H1 (cell line): ENCODE measurements at regions not wholly inside any gene's neighbourhood (a gene's known extent, or its start where the extent isn't known, plus 50 kb on each side); places are given as distances from the start of the nearest gene placed in this dataset.

Experiments
- CTCF ChIA-PET: fragments of 300-600 bp; sonication (Branson Sonifier 250); formaldehyde crosslinking; loops from one replicate; lab custom pipeline; 2021; ENCODE audit not compliant: partially characterized antibody; lab: Charles Lee
- POLR2A ChIA-PET: fragments of 300-600 bp; sonication (Branson Sonifier 250); formaldehyde crosslinking; loops from one replicate; lab custom pipeline; 2021; ENCODE audit warnings: inconsistent platforms; ENCODE audit not compliant: partially characterized antibody; lab: Charles Lee
- DNase-seq, 2 experiments: peaks; one replicate each; pipeline versions ENCODE4 v3.0.0 to v3.0.0-alpha.2; 2010 to 2022; ENCODE audit warnings: low spot score in 2 of 2, low read depth in 1 of 2, mixed read lengths in 1 of 2
- FAIRE-seq: peaks from 2 replicates; lab custom pipeline; 2011; peaks lifted over from hg19 to GRCh38; lab: Jason Lieb, UNC
- H2AFZ ChIP-seq: 2 replicates; pipeline ENCODE4 v1.8.1; 2012; ENCODE audit warnings: low read length, inconsistent platforms
- H2AK5ac ChIP-seq: 2 replicates; pipeline ENCODE4 v1.6.1; 2013; ENCODE audit warnings: low read depth, low read length
- H2BK120ac ChIP-seq: replicated peaks from 2 replicates; pipeline ENCODE3; 2013; ENCODE audit warnings: low read depth, low read length, inconsistent platforms
- H2BK12ac ChIP-seq: 2 replicates; pipeline ENCODE4 v1.6.1; 2013; ENCODE audit warnings: low read depth, low read length
- H2BK15ac ChIP-seq: 2 replicates; pipeline ENCODE4 v1.6.1; 2013; ENCODE audit warnings: low read length
- H2BK20ac ChIP-seq: 2 replicates; pipeline ENCODE4 v1.6.1; 2013; ENCODE audit warnings: low read length
- H2BK5ac ChIP-seq: 2 replicates; pipeline ENCODE4 v1.6.1; 2013; ENCODE audit warnings: low read depth, low read length
- H3K14ac ChIP-seq: 2 replicates; pipeline ENCODE4 v1.6.1; 2013; ENCODE audit warnings: inconsistent platforms; ENCODE audit not compliant: insufficient read length
- H3K18ac ChIP-seq: 2 replicates; pipeline ENCODE4 v1.6.1; 2013; ENCODE audit warnings: low read length; ENCODE audit errors: extremely low read depth
- H3K23ac ChIP-seq: 2 replicates; pipeline ENCODE4 v1.6.1; 2013; ENCODE audit warnings: inconsistent platforms; ENCODE audit not compliant: insufficient read length
- H3K23me2 ChIP-seq: 2 replicates; pipeline ENCODE4 v1.6.1; 2013; ENCODE audit warnings: low read depth, low read length
- H3K27ac ChIP-seq: 2 replicates; pipeline ENCODE4 v1.6.1; 2011; ENCODE audit warnings: low read depth, low read length, inconsistent platforms
- H3K27me3 ChIP-seq, 4 experiments: replicated peaks in 1 of 4; 1 replicate in 1 of 4; 2 replicates in 3 of 4; pipeline versions ENCODE4 v1.6.1 to v1.8.1; 2011 to 2013; ENCODE audit warnings: low read length in 3 of 4, mild to moderate bottlenecking in 3 of 4, inconsistent platforms in 2 of 4, mixed read lengths in 2 of 4, moderate library complexity in 1 of 4; ENCODE audit not compliant: control insufficient read depth in 3 of 4, insufficient read depth in 3 of 4; ENCODE audit errors: extremely low read depth in 1 of 4
- H3K36me3 ChIP-seq, 4 experiments: 2 replicates each; pipeline versions ENCODE4 v1.6.1 to v1.8.1; 2011 to 2013; ENCODE audit warnings: mild to moderate bottlenecking in 4 of 4, low read length in 3 of 4, moderate library complexity in 2 of 4, control low read depth in 1 of 4, inconsistent platforms in 1 of 4; ENCODE audit not compliant: insufficient read depth in 4 of 4, control insufficient read depth in 2 of 4
- H3K4ac ChIP-seq: replicated peaks from 2 replicates; pipeline ENCODE3; 2013; ENCODE audit warnings: low read length, low read depth, mixed read lengths, inconsistent platforms; ENCODE audit not compliant: insufficient read length
- H3K4me1 ChIP-seq, 4 experiments: replicated peaks in 1 of 4; 1 replicate in 1 of 4; 2 replicates in 3 of 4; pipeline versions ENCODE4 v1.6.1 to v1.8.1; 2011 to 2013; ENCODE audit warnings: low read length in 3 of 4, inconsistent platforms in 2 of 4, mixed read lengths in 1 of 4; ENCODE audit not compliant: insufficient read depth in 4 of 4, control insufficient read depth in 3 of 4
- H3K4me2 ChIP-seq, 2 experiments: 2 replicates each; pipeline versions ENCODE4 v1.6.1 to v1.8.1; 2011 to 2013; ENCODE audit warnings: low read depth in 2 of 2, low read length in 2 of 2, control low read depth in 1 of 2, inconsistent platforms in 1 of 2, mild to moderate bottlenecking in 1 of 2; ENCODE audit not compliant: insufficient read depth in 1 of 2
- H3K4me3 ChIP-seq, 4 experiments: fragments of 200-600, 300-600 bp in 1 of 4; sonication (generic), shearing (Covaris generic), sonication (Bioruptor Twin) in 1 of 4; 2 replicates each; pipeline versions ENCODE4 v1.5.1 to v1.8.1; 2011 to 2016; ENCODE audit warnings: low read length in 4 of 4, low read depth in 3 of 4, control low read depth in 2 of 4, inconsistent platforms in 2 of 4, mild to moderate bottlenecking in 2 of 4, mixed read lengths in 1 of 4, moderate library complexity in 1 of 4; ENCODE audit not compliant: insufficient read depth in 2 of 4; ENCODE audit errors: extremely low read depth in 1 of 4
- H3K56ac ChIP-seq: replicated peaks from 2 replicates; pipeline ENCODE3; 2013; ENCODE audit warnings: low read depth, mild to moderate bottlenecking, mixed read lengths, low read length, inconsistent platforms; ENCODE audit not compliant: insufficient read length
- H3K79me1 ChIP-seq: 2 replicates; pipeline ENCODE4 v1.6.1; 2013; ENCODE audit warnings: low read depth, low read length, control low read depth
- H3K79me2 ChIP-seq, 2 experiments: 2 replicates each; pipeline versions ENCODE4 v1.6.1 to v1.8.1; 2012 to 2013; ENCODE audit warnings: low read length in 2 of 2, mild to moderate bottlenecking in 2 of 2, inconsistent platforms in 1 of 2; ENCODE audit not compliant: insufficient read depth in 2 of 2, control insufficient read depth in 1 of 2
- H3K9ac ChIP-seq, 4 experiments: replicated peaks in 1 of 4; 1 replicate in 1 of 4; 2 replicates in 3 of 4; pipeline versions ENCODE4 v1.6.1 to v1.8.1; 2011 to 2013; ENCODE audit warnings: low read depth in 3 of 4, low read length in 3 of 4, control low read depth in 2 of 4, mild to moderate bottlenecking in 2 of 4, moderate library complexity in 2 of 4, inconsistent platforms in 1 of 4; ENCODE audit errors: extremely low read depth in 1 of 4
- H3K9me3 ChIP-seq, 2 experiments: 2 replicates each; pipeline versions ENCODE4 v1.6.1 to v1.8.1; 2012 to 2013; ENCODE audit warnings: mild to moderate bottlenecking in 2 of 2, moderate library complexity in 2 of 2, control low read depth in 1 of 2, inconsistent platforms in 1 of 2, low read depth in 1 of 2, low read length in 1 of 2, mixed read lengths in 1 of 2; ENCODE audit not compliant: insufficient read depth in 2 of 2
- H4K20me1 ChIP-seq, 2 experiments: replicated peaks in 1 of 2; 2 replicates each; pipeline versions ENCODE3 to v1.8.1; 2011 to 2013; ENCODE audit warnings: inconsistent platforms in 2 of 2, low read length in 2 of 2, mild to moderate bottlenecking in 1 of 2; ENCODE audit not compliant: insufficient read depth in 2 of 2, control insufficient read depth in 1 of 2
- H4K5ac ChIP-seq: 2 replicates; pipeline ENCODE4 v1.6.1; 2013; ENCODE audit warnings: low read length, low read depth, mixed read lengths, inconsistent platforms; ENCODE audit not compliant: insufficient read length
- H4K8ac ChIP-seq: 2 replicates; pipeline ENCODE4 v1.8.0; 2013; ENCODE audit warnings: mild to moderate bottlenecking, moderate library complexity, low read length, inconsistent platforms; ENCODE audit not compliant: insufficient read depth; ENCODE audit errors: extremely low read depth
- H4K91ac ChIP-seq: replicated peaks from 2 replicates; pipeline ENCODE3; 2013; ENCODE audit warnings: low read length, mixed read lengths, inconsistent platforms; ENCODE audit not compliant: insufficient read length
- CHD1 ChIP-seq: IDR thresholded peaks from 2 replicates; pipeline ENCODE4 v1.6.1; 2012; ENCODE audit warnings: low read depth, low read length, improper control_type of control experiment
- RAD21 ChIP-seq, 2 experiments: IDR thresholded peaks in 1 of 2; conservative IDR thresholded peaks in 1 of 2; 2 replicates each; pipeline ENCODE4 v1.6.1; 2011; ENCODE audit warnings: low read depth in 2 of 2, low read length in 2 of 2, improper control_type of control experiment in 1 of 2, inconsistent platforms in 1 of 2, mild to moderate bottlenecking in 1 of 2, moderate library complexity in 1 of 2
- WGBS, 2 experiments: shearing (Covaris generic) in 1 of 2; methylation state at CpG; one replicate each; pipeline versions ENCODE4 v1.1.6 to v1.1.7; 2013 to 2015; ENCODE audit warnings: low lambda C conversion rate in 2 of 2, mixed read lengths in 2 of 2, inconsistent platforms in 1 of 2, low coverage in 1 of 2, missing lambda C conversion rate in 1 of 2; ENCODE audit not compliant: insufficient replicate concordance in 2 of 2, insufficient coverage in 1 of 2, insufficient read length in 1 of 2; ENCODE audit errors: extremely low coverage in 1 of 2, missing lambda C conversion rate in 1 of 2; 5-methylcytosine and 5-hydroxymethylcytosine counted together

DNA sequence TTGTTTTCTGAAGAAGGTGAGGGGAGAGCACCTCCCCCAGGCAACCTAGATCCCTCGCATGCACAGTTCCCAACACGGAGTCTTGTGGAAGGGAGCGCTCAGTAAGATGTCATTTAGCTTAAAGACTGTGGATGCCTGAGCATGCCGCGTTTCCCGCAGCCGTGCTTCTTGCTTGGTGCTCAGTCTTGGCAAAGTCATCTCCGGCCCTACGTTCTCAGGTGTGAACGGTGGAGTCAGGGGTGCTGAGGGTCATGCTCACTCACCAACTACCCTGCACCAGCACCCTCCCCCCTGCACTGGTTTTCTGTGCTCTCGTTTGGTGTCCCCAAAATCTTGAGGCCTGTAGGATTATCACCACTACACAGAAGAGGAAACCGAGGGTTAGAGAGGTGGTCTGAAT lies 202.1 kb downstream of the RHOU start:
- no peak overlapping the region for H4K91ac ChIP-seq
- no peaks in the 10 kb centered on the region for H3K9me3 ChIP-seq
- H2BK12ac ChIP-seq: 0 out of 2 replicates have a peak overlapping the region, but pooled peaks have one; percentile 13
- TF ChIP-seq RAD21 (IDR thresholded peaks at IDR 0.05 in 1 of 2, conservative IDR thresholded peaks at IDR 0.05 in 1 of 2; ENCODE audit: low read depth in 2 of 2, low read length in 2 of 2): peak in 1 of 2 experiments; percentile 15; a peak in 1 of 4 replicates
- no peak for TF ChIP-seq CHD1
- no peak overlapping the region for H4K8ac ChIP-seq
- H3K27me3 ChIP-seq: peaks cover 0 to 2% (median 0%) of the 10 kb centered on the region in 4 experiments; a peak in 1 of 7 replicates
- no peak overlapping the region for H3K9ac ChIP-seq
- H2BK15ac ChIP-seq: peak overlapping the region; percentile 66; the same call in 1 of the 2 replicates
- H3K56ac ChIP-seq: no peak overlapping the region
- no peak overlapping the region for H3K4me3 ChIP-seq
- no peak overlapping the region for H3K4me2 ChIP-seq
- H2BK20ac ChIP-seq: no peak overlapping the region
- no peak overlapping the region for H3K14ac ChIP-seq
- peak overlapping the region; percentile 1; the same call in 1 of the 2 replicates for H2BK5ac ChIP-seq
- ChIA-PET CTCF (interaction anchor here (0.6 to 0.9 kb wide), 2 partner anchors 127 to 219 kb away, joined by 3 read pairs; no protein-coding TSS in a partner anchor), POLR2A (interaction anchor here (0.9 kb wide), 1 partner anchor 10 kb away, joined by 3 read pairs; no protein-coding TSS in a partner anchor)
- WGBS, 2 experiments: 81% methylated on average over 12 of the region's 12 CpGs; no CpG with 5 or more reads in 1 of the 2 experiments
- no peaks in the 10 kb centered on the region for H3K79me1 ChIP-seq
- no peak overlapping the region for H3K23ac ChIP-seq
- peak overlapping the region; percentile 42 for H3K18ac ChIP-seq
- H3K36me3 ChIP-seq: no peaks in the 10 kb centered on the region
- no peaks in the 10 kb centered on the region; the same call in 1 of the 2 replicates for H3K23me2 ChIP-seq
- no peak overlapping the region for H2AK5ac ChIP-seq
- 0 out of 2 replicates have a peak overlapping the region, but pooled peaks have one; percentile 35 for H2AFZ ChIP-seq
- H3K79me2 ChIP-seq: no peaks in the 10 kb centered on the region
- H3K4ac ChIP-seq: no peak overlapping the region
- peaks cover 0 to 22% (median 11%) of the 10 kb centered on the region in 4 experiments; a peak in 6 of 7 replicates for H3K4me1 ChIP-seq
- H4K5ac ChIP-seq: no peak overlapping the region
- DNase-seq (no peak), FAIRE-seq (no peak)
- H3K27ac ChIP-seq: no peak overlapping the region
- no peak overlapping the region for H2BK120ac ChIP-seq
- H4K20me1 ChIP-seq: no peaks in the 10 kb centered on the region
